ENCODE measurements at regions not wholly inside any gene's neighbourhood (a gene's known extent, or its start where the extent isn't known, plus 50 kb on each side); places are given as distances from the start of the nearest gene placed in this dataset.
"Not testable (repeated sequence)": the region's sequence is repeated elsewhere in the genome, so short reads cannot be mapped to it uniquely, and the experiment has no call there.

DNA sequence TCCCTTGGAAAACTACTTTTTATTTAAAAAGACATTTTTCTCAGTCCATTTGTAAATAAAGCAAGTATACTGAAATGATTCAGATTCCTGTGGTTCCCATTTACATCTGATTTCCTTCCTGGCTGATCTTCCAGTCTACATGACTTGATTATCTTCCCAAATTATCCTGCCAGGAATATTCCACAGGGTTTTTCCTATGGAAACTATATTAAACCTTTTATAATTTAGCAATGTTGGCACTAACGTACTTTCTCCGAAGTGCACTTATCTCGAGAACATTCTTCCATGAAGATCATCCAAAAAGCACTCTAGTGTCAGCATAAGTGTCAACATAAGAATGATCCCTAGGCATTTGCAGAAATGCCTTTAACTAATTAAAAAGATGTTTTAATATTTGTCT lies 347.7 kb upstream of the KIF2B start:
- DNase-seq, result no peak

GRCh38 chr17:53472586-53472985 lies 350.1 kb upstream of the KIF2B start:
- no peak for DNase-seq

- no peak for DNase-seq
Observed at GRCh38 chr17:53471514-53471913, 351.2 kb upstream of the KIF2B start.

- no peak for DNase-seq
Observed at GRCh38 chr17:53470626-53471025, 352.1 kb upstream of the KIF2B start.

DNA sequence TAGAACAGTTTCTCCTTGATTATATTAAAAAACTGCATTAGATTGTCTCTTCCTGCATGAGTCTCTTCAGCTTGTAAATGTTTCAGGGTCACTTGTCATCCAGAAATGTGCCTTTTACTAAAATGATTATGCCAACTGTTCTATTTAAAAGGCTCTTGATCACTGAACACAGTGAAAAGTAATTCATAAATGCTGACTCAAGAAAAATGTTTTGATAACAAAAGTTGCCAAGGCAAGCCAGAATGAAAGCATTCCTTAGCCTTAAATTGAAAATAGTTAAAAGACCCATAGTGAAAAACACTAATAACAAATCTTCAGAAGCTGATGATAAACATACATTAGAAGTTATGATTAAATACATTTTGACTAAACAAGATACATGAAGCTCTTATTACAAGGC lies 356.0 kb upstream of the KIF2B start:
- DNase-seq, result no peak

- DNase-seq, result not testable (repeated sequence)
Observed at GRCh38 chr17:53464396-53464795, 358.3 kb upstream of the KIF2B start.

DNA sequence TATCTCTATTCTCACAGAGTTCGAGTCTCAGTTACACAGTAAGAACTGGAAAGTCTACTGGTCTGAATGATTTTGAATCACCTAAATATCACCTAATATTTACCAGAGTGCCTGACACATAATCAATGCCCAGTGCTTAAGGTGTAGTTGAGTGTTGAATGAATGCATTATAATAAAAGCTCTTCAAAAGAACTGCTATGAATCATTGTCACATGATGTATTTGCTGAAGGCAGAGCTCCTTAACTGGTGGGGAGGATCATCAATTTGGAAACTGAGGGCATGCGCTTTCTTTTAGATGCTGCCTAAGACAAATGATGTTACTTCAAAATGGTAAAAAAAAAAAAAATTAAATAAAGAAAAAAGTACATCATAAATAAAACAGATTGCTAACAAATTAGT lies 359.4 kb upstream of the KIF2B start:
- DNase-seq, result no peak

DNA sequence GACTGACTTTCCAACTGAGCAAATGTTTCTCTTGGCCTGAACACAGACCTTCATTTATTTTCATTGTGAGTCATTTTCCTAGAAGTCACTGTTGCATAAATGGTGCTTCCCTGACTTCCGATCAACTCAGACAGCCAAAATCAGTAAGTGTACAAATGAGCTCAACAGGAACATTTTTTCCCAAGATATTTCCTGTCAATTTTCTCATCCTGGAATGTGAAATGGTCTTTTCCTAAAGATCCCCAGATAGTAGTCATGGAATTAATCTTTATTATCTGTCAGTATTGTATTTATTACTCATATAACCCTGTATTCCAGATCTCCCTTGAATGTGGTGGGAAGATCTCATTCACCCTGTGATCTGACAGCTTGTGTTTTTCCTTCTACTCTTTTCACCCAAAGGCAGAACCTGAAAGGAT lies 360.3 kb upstream of the KIF2B start:
- no peak for DNase-seq

DNA sequence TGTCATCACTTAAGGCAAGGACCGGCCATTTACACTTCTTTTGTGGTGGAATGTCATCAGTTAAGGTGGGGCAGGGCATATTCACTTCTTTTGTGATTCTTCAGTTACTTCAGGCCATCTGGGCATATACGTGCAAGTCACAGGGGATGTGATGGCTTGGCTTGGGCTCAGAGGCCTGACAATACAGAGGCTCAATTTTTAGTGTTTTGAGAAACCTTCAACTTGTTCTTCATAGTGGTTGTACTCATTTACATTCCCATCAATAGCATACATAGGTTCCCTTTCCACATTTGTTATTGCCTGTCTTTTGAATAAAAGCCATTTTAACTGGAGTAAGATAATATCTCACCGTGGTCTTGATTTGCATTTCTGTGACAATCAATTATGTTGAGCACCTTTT lies 366.8 kb upstream of the KIF2B start:
- not testable (repeated sequence) for DNase-seq

DNA sequence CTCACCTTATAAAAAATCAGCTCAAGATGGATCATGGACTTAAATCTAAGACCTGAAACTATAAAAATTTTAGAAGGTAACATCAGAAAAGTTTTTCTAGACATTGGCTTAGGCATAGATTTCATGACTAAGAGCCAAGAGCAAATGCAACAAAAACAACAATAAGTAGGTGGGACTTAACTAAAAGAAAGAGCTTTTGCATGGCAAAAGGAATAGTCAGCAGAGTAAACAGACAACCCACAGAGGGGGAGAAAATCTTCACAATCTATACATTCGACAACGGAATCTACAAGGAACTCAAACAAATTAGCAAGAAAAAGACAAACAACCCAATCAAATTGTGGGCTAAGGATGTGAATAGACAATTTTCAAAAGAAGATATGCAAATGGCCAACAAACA lies 368.4 kb upstream of the KIF2B start:
- no peak for DNase-seq

GRCh38 chr17:53449324-53449723 lies 373.4 kb upstream of the KIF2B start:
- no peak for DNase-seq

DNA sequence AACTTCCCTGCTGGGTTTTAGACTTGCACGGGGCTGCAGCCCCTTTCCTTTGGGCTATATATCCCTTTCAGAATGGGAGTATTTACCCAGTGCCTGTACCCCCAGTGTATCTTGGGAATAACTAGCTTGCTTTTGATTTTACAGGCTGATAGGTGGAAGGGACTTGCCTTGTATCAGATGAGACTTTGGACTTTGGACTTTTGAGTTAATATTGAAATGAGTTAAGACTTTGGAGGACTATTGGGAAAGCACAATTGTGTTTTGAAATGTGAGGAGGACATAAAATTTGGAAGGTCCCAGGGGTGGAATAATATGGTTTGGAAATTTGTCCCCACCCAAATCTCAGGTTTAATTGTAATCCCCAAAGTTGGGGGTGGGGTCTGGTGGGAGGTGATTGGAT lies 393.8 kb upstream of the KIF2B start:
- no peak for DNase-seq

- DNase-seq, result no peak
Observed at GRCh38 chr17:53426505-53426904, 396.2 kb upstream of the KIF2B start.

DNA sequence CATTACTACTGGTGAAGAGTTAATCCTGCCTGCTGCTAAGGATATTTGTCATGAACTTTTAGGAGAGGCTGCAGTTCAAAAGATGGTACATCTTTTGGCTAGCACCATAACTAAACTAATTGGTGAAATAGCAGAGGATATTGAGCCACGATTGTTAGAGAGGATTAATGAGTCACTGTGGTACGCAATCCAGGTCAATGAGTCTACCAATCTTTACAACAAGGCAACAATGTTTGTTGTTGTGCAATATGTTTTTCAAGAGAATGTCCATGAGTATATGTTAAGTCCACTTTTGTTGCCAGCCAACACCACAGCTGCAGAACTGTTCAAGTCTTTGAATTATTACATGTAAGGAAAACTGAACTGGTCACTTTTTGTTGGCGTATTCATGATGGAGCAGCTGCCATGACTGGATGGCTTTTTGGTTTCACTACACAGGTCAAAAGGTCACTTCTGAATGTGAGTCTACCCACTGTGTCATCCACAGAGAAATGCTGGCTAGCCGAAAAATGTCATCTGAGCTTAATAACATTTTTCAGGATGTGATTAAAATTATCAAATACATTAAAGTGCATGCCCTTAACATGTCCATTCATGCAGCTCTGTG lies 402.6 kb upstream of the KIF2B start:
- DNase-seq, result no peak

- no peak for DNase-seq
Observed at GRCh38 chr17:53409588-53409987, 413.1 kb upstream of the KIF2B start.

DNA sequence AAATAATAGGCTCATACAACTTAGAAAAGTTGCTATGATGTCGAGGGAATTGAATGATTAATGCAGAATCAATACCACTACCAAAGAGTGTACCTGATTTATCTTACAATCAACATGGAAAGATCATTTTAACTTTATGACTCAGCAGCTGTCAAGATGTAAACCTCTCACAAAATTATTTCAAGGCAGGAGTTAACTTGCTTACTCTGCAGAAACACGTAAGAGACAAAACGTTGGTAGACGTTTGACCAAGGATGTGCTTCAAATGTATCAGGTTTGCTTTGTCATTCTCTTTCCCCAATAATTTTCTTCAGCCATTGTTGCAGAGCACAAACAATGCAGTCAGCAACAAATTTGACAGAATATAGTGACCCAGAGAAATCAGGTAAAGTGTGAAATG lies 415.8 kb upstream of the KIF2B start:
- no peak for DNase-seq

- no peak for DNase-seq
Observed at GRCh38 chr17:53391197-53391596, 431.5 kb upstream of the KIF2B start.

GRCh38 chr17:53390575-53390974 lies 432.2 kb upstream of the KIF2B start:
- no peak for DNase-seq

GRCh38 chr17:53387745-53388144 lies 435.0 kb upstream of the KIF2B start:
- no peak for DNase-seq

- DNase-seq, result no peak
Observed at GRCh38 chr17:53353919-53354351, 468.8 kb upstream of the KIF2B start.

- no peak for DNase-seq
Observed at GRCh38 chr17:53344778-53345177, 477.9 kb upstream of the KIF2B start.

GRCh38 chr17:53336281-53336680 lies 486.4 kb upstream of the KIF2B start:
- DNase-seq, result no peak

DNA sequence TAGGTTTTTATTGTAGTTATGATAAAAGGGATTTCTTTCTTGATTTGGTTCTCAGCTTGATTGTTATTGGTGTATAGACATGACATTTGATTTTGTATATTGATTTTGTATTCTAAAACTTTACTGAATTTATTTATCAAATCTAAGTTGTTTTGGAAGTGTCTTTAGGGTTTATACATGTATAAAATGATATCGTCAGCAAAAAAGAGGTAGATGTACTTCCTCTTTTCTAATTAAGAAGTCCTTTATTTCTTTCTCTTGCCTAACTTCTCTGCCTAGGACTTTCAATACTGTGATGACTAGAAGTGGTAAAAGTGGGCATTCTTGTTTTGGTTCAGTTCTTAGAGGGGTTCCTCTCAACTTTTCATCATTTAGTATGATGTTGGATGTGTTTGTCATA lies 487.3 kb upstream of the KIF2B start:
- no peak for DNase-seq

GRCh38 chr17:53330756-53331155 lies 492.0 kb upstream of the KIF2B start:
- DNase-seq, result no peak

DNA sequence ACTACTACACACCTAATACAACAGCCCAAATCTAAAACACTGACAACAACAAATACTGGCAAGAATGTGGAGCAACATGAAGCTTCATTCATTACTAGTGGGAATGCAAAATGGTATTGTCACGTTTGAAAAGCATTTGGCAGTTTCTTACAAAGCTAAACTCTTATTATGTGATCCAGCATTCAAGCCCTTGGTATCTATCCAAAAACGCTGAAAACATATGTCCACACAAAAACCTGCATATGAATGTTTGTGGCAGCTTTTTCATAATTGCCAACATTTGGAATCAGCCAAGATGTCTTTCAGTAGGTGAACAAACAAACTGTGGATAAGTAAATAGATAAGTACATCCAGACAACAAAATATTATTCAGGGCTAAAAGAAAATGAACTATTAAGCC lies 501.1 kb upstream of the KIF2B start:
- no peak for DNase-seq

- DNase-seq, result no peak
Observed at GRCh38 chr17:53319947-53320346, 502.8 kb upstream of the KIF2B start.
